22Rv1 (cell line): ENCODE measurements at regions not wholly inside any gene's neighbourhood (a gene's known extent, or its start where the extent isn't known, plus 50 kb on each side); places are given as distances from the start of the nearest gene placed in this dataset.

Source experiments
- CTCF ChIP-seq: fragments of 450-650 bp; IDR thresholded peaks from 2 replicates; pipeline ENCODE4 v1.5.1; 2017; ENCODE audit warnings: mild to moderate bottlenecking
- ZFX ChIP-seq: fragments of 450-650 bp; IDR thresholded peaks from 2 replicates; pipeline ENCODE4 v1.6.1; 2017; ENCODE audit warnings: antibody characterized with exemption, borderline replicate concordance

DNA sequence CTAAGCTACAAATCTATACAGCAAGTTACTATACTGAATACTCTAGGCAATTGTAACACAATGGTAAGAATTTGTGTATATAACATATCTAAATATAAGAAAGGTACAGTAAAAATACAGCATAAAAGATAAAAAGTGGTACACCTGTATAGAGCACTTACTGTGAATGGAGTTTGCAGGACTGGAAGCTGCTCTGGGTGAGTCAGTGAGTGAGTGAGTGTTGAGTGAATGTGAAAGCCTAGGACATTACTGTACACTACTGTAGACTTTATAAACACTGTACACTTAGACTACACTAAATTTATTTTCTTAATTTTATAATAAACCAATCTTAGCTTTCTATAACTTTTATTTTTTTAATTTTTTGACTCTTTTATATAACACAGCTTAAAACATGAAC, 123.1 kb downstream of the ZMAT3 start:
- TF ChIP-seq CTCF (no peak), ZFX (no peak)
